Heart left ventricle (tissue), 16 donors: ENCODE measurements at regions not wholly inside any gene's neighbourhood (a gene's known extent, or its start where the extent isn't known, plus 50 kb on each side); places are given as distances from the start of the nearest gene placed in this dataset.

Source experiments
- ATAC-seq, 4 donors: fragments of 200-7000 bp; cut with Tn5 transposase; one replicate each; pipeline ENCODE4 v1.9.1; 2020 to 2022; ENCODE audit warnings: moderate library complexity in 4 of 4, mild to moderate bottlenecking in 3 of 4, moderate number of reproducible peaks in 1 of 4
- DNase-seq, 5 donors: peaks; one replicate each; pipeline ENCODE4 v3.0.0-alpha.2; 2020
- H3K27ac ChIP-seq, 12 donors: fragments of 200-600 bp; sonication (generic) in 4 of 12; one replicate each; pipeline versions ENCODE4 v1.5.0 to v1.8.0; 2016 to 2022; ENCODE audit warnings: mild to moderate bottlenecking in 2 of 12
- H3K27me3 ChIP-seq, 9 donors: fragments of 200-600 bp; sonication (generic) in 2 of 9; one replicate each; pipeline versions ENCODE4 v1.5.1 to v1.8.0; 2016 to 2022; ENCODE audit warnings: mild to moderate bottlenecking in 3 of 9
- H3K36me3 ChIP-seq, 9 donors: fragments of 200-600 bp; sonication (generic) in 2 of 9; one replicate each; pipeline versions ENCODE4 v1.5.0 to v1.8.0; 2018 to 2022; ENCODE audit warnings: mild to moderate bottlenecking in 2 of 9
- H3K4me1 ChIP-seq, 12 donors: fragments of 200-600 bp; sonication (generic) in 4 of 12; one replicate each; pipeline versions ENCODE4 v1.5.0 to v1.8.0; 2016 to 2022; ENCODE audit warnings: mild to moderate bottlenecking in 3 of 12
- H3K4me3 ChIP-seq, 12 donors: fragments of 200-600 bp; sonication (generic) in 4 of 12; one replicate each; pipeline versions ENCODE4 v1.5.0 to v1.8.0; 2017 to 2022; ENCODE audit warnings: mild to moderate bottlenecking in 9 of 12, moderate library complexity in 4 of 12
- H3K9me3 ChIP-seq, 12 donors: fragments of 200-600 bp; sonication (generic) in 4 of 12; one replicate each; pipeline versions ENCODE4 v1.5.0 to v1.8.0; 2016 to 2022; ENCODE audit warnings: mild to moderate bottlenecking in 1 of 12
- CTCF ChIP-seq, 12 donors: fragments of 200-600 bp; sonication (generic) in 4 of 12; IDR thresholded peaks; one replicate each; pipeline versions ENCODE4 v1.5.0 to v1.8.0; 2018 to 2022; ENCODE audit warnings: antibody characterized with exemption in 12 of 12, mild to moderate bottlenecking in 5 of 12
- POLR2A ChIP-seq, 2 donors: fragments of 450-650 bp; IDR thresholded peaks; one replicate each; pipeline ENCODE4 v1.6.1; 2017; ENCODE audit warnings: antibody characterized with exemption in 2 of 2, mild to moderate bottlenecking in 2 of 2, moderate library complexity in 2 of 2
- WGBS, 4 donors: extraction: QIAGEN DNeasy Blood & Tissue Kit in 2 of 4; methylation state at CpG; one replicate each; pipeline versions ENCODE4 v1.1.5 to v1.1.7; 2013 to 2018; 5-methylcytosine and 5-hydroxymethylcytosine counted together
- intact Hi-C, 10 donors: fragments of 100-400 bp; cut with DNase I; formaldehyde crosslinking; loops; one replicate each; pipeline versions ENCODE4 v1.11.1 to v1.14.2; 2022
- donor health status: ischemic (EF 13 %, LVEDD 7.1; RV severe dilation, severe dysfunction).
- donor health status: healthy with polysubstance abuse.
- donor health status: DM: no; HTN: yes; CAD: no.
- donor health status: DM: no; HTN: no; CAD: no.
- donor health status: ischemic (EF 25% LVEDD 6.9; RV normal size, moderate dysfunction).
- donor health status: ischemic (EF 25% LVEDD 5.7; RV mildly dilated, moderate dysfunction).
- donor health status: healthy.
- donor health status: DM: yes; HTN: yes; CAD: no.
- donor health status: ischemic (EF 35%, LVEDD 5.7; RV mildly dilated, moderate dysfunction).
- donor health status: nonischemic (EF 11% LVEDD 7.7; RV severe dilation, severe dysfunction).
- donor health status: DM: yes; HTN: yes; CAD: no.
- donor health status: PGD.
- donor health status: ischemic (EF 29% LVEDD 5.4; RV normal size, mild dysfunction).
- donor health status: nonischemic (EF 23%, LVEDD 6.1; RV moderate dilation, normal function).

GRCh38 chr4:23959396-23960148, 69.7 kb upstream of the PPARGC1A start:
- Histone ChIP-seq H3K9me3 (no peaks in the 10 kb centered on the region), H3K4me3 (no peak overlapping the region), H3K36me3 (no peaks in the 10 kb centered on the region), H3K4me1 (peaks cover 0 to 9% (median 0%) of the 10 kb centered on the region in 12 donors), H3K27ac (no peak overlapping the region), H3K27me3 (no peaks in the 10 kb centered on the region)
- intact Hi-C loops = loop anchor here in 1 of 10 donors (10.0 kb wide), 1 partner anchor 65 kb away; no protein-coding TSS in a partner anchor
- TF ChIP-seq CTCF (IDR thresholded peaks at IDR 0.05) = no peak
- no peak for TF ChIP-seq POLR2A (IDR thresholded peaks at IDR 0.05)
- WGBS, 4 donors = 51 to 57% (median 56%) methylated on average over 5 of the region's 5 CpGs
- ATAC-seq = no peak
- DNase-seq = no peak

GRCh38 chr4:23958749-23959148, 68.9 kb upstream of the PPARGC1A start:
- intact Hi-C loops = no loop called here

GRCh38 chr4:23957465-23957864, 67.6 kb upstream of the PPARGC1A start:
- peaks cover 0 to 9% (median 0%) of the 10 kb centered on the region in 12 donors for H3K4me1 ChIP-seq
- WGBS, 4 donors = 81 to 89% (median 86%) methylated on average over 1 of the region's 1 CpG
- no peaks in the 10 kb centered on the region for H3K27me3 ChIP-seq
- DNase-seq = no peak
- H3K4me3 ChIP-seq = no peak overlapping the region
- H3K9me3 ChIP-seq = no peaks in the 10 kb centered on the region
- intact Hi-C loops = no loop called here
- H3K27ac ChIP-seq = no peak overlapping the region
- TF ChIP-seq POLR2A (IDR thresholded peaks at IDR 0.05) = no peak
- peak in 3 of 12 donors; percentile 4 to 27 (median 18) for TF ChIP-seq CTCF (IDR thresholded peaks at IDR 0.05)
- no peaks in the 10 kb centered on the region for H3K36me3 ChIP-seq
- ATAC-seq = peak in 1 of 4 donors; percentile 43

More at GRCh38 chr4:23958749-23959148, 68.9 kb upstream of the PPARGC1A start:
- ATAC-seq = no peak
- Histone ChIP-seq H3K4me1 (peaks cover 0 to 9% (median 0%) of the 10 kb centered on the region in 12 donors), H3K4me3 (no peak overlapping the region), H3K27ac (no peak overlapping the region), H3K36me3 (no peaks in the 10 kb centered on the region), H3K9me3 (no peaks in the 10 kb centered on the region), H3K27me3 (no peaks in the 10 kb centered on the region)
- TF ChIP-seq POLR2A (IDR thresholded peaks at IDR 0.05) = no peak
- TF ChIP-seq CTCF (IDR thresholded peaks at IDR 0.05) = no peak
- 71 to 82% (median 73%) methylated on average over 2 of the region's 2 CpGs for WGBS, 4 donors
- DNase-seq = no peak

- no peak for DNase-seq
- Histone ChIP-seq H3K4me3 (no peak overlapping the region), H3K4me1 (peaks cover 0 to 9% (median 0%) of the 10 kb centered on the region in 12 donors), H3K9me3 (no peaks in the 10 kb centered on the region), H3K27me3 (no peaks in the 10 kb centered on the region), H3K36me3 (no peaks in the 10 kb centered on the region), H3K27ac (no peak overlapping the region)
- TF ChIP-seq POLR2A (IDR thresholded peaks at IDR 0.05) (no peak), CTCF (IDR thresholded peaks at IDR 0.05) (no peak)
- 90 to 97% (median 92%) methylated on average over 4 of the region's 4 CpGs for WGBS, 4 donors
- ATAC-seq = no peak
- intact Hi-C loops = no loop called here
These were observed 66.9 kb upstream of the PPARGC1A start for GRCh38 chr4:23956601-23957364.
